GM21825 (cell line): ENCODE measurements at regions not wholly inside any gene's neighbourhood (a gene's known extent, or its start where the extent isn't known, plus 50 kb on each side); places are given as distances from the start of the nearest gene placed in this dataset.

Source experiments
- ATAC-seq: cut with Tn5 transposase; IDR thresholded peaks from one replicate; pipeline ENCODE4 v1.9.1; 2021; ENCODE audit warnings: mild to moderate bottlenecking, moderate library complexity; ENCODE audit not compliant: unreplicated experiment

- ATAC-seq, result no peak
Observed at GRCh38 chr7:155213955-155214740, 83.5 kb upstream of the INSIG1 start.

- no peak for ATAC-seq
Observed at GRCh38 chr7:155215576-155216325, 81.9 kb upstream of the INSIG1 start.

- no peak for ATAC-seq
Observed at GRCh38 chr7:155216475-155217272, 81.0 kb upstream of the INSIG1 start.

GRCh38 chr7:155217634-155218033, 80.0 kb upstream of the INSIG1 start:
- no peak for ATAC-seq

GRCh38 chr7:155218276-155219153, 79.2 kb upstream of the INSIG1 start:
- no peak for ATAC-seq

GRCh38 chr7:155219154-155219531, 78.5 kb upstream of the INSIG1 start:
- no peak for ATAC-seq

- ATAC-seq, result no peak
Observed at GRCh38 chr7:155219947-155220769, 77.5 kb upstream of the INSIG1 start.

- no peak for ATAC-seq
Observed at GRCh38 chr7:155220903-155221302, 76.8 kb upstream of the INSIG1 start.

GRCh38 chr7:155221547-155221946, 76.1 kb upstream of the INSIG1 start:
- no peak for ATAC-seq

- ATAC-seq, result no peak
Observed at GRCh38 chr7:155222061-155222460, 75.6 kb upstream of the INSIG1 start.

- ATAC-seq, result no peak
Observed at GRCh38 chr7:155222573-155222972, 75.1 kb upstream of the INSIG1 start.

GRCh38 chr7:155223021-155223420, 74.7 kb upstream of the INSIG1 start:
- no peak for ATAC-seq

- ATAC-seq, result no peak
Observed at GRCh38 chr7:155223503-155223902, 74.2 kb upstream of the INSIG1 start.

- ATAC-seq, result no peak
Observed at GRCh38 chr7:155224116-155224811, 73.4 kb upstream of the INSIG1 start.

- no peak for ATAC-seq
Observed at GRCh38 chr7:155225095-155225494, 72.6 kb upstream of the INSIG1 start.

GRCh38 chr7:155225516-155225915, 72.2 kb upstream of the INSIG1 start:
- no peak for ATAC-seq

- ATAC-seq, result no peak
Observed at GRCh38 chr7:155226261-155227003, 71.2 kb upstream of the INSIG1 start.

GRCh38 chr7:155227004-155227787, 70.5 kb upstream of the INSIG1 start:
- no peak for ATAC-seq
